ENCODE measurements at regions not wholly inside any gene's neighbourhood (a gene's known extent, or its start where the extent isn't known, plus 50 kb on each side); places are given as distances from the start of the nearest gene placed in this dataset.
"Not testable (repeated sequence)": the region's sequence is repeated elsewhere in the genome, so short reads cannot be mapped to it uniquely, and the experiment has no call there.

GRCh38 chr6:141504318-141504717, 628.4 kb upstream of the GJE1 start:
- TF ChIP-seq EZH2phosphoT487 (IDR thresholded peaks at IDR 0.05; ENCODE audit: insufficient read depth, low read depth); EZH2 (IDR thresholded peaks at IDR 0.05; ENCODE audit: insufficient read depth, poor library complexity, severe bottlenecking): not testable (repeated sequence)

Measured in GM23248 (cell line).